Prostate gland (tissue), 2 donors: ENCODE measurements at regions not wholly inside any gene's neighbourhood (a gene's known extent, or its start where the extent isn't known, plus 50 kb on each side); places are given as distances from the start of the nearest gene placed in this dataset.

ENCODE experiments used
- DNase-seq: peaks from one replicate; pipeline ENCODE4 v3.0.0-alpha.2; 2019; ENCODE audit warnings: low spot score
- H3K27ac ChIP-seq, 2 donors: fragments of 200-600 bp; sonication (generic); 2 replicates each; pipeline ENCODE4 v1.5.1; 2017 to 2019
- H3K27me3 ChIP-seq: fragments of 200-600 bp; sonication (generic); replicated peaks from 2 replicates; pipeline ENCODE4 v1.5.1; 2019; ENCODE audit not compliant: insufficient read depth
- H3K36me3 ChIP-seq, 2 donors: fragments of 200-600 bp; sonication (generic); 1 replicate in 1 of 2; 2 replicates in 1 of 2; pipeline versions ENCODE4 v1.5.1 to v1.8.1; 2017 to 2019
- H3K4me1 ChIP-seq: fragments of 200-600 bp; sonication (generic); replicated peaks from 2 replicates; pipeline ENCODE4 v1.5.1; 2019
- H3K4me3 ChIP-seq, 2 donors: fragments of 200-600 bp; sonication (generic); 2 replicates each; pipeline ENCODE4 v1.5.1; 2017 to 2019
- H3K9me3 ChIP-seq: fragments of 200-600 bp; sonication (generic); 2 replicates; pipeline ENCODE4 v1.5.1; 2017
- POLR2A ChIP-seq: fragments of 450-650 bp; IDR thresholded peaks from one replicate; pipeline ENCODE4 v1.6.1; 2016; ENCODE audit warnings: antibody characterized with exemption, mild to moderate bottlenecking
- POLR2AphosphoS5 ChIP-seq: sonication (generic); formaldehyde crosslinking; IDR thresholded peaks from one replicate; pipeline ENCODE4 v1.6.1; 2017; ENCODE audit warnings: antibody characterized with exemption
- WGBS: methylation state at CpG from one replicate; pipeline ENCODE4 v1.1.5; 2018; 5-methylcytosine and 5-hydroxymethylcytosine counted together
- intact Hi-C: fragments of 100-400 bp; cut with DNase I; formaldehyde crosslinking; loops from one replicate; pipeline ENCODE4 v1.14.2; 2022
- TF ChIP-seq, protein P1 (sequence below), 4 experiments: fragments of 200-600 bp in 2 of 4; fragments of 450-650 bp in 2 of 4; sonication (generic) in 2 of 4; IDR thresholded peaks; 1 replicate in 3 of 4; 2 replicates in 1 of 4; pipeline ENCODE4 v1.5.1; 2016 to 2019; ENCODE audit warnings: antibody characterized with exemption in 4 of 4, mild to moderate bottlenecking in 2 of 4, moderate library complexity in 2 of 4

- no peaks in the 10 kb centered on the region for H3K4me1 ChIP-seq
- WGBS = 77% methylated on average over 7 of the region's 7 CpGs
- TF ChIP-seq POLR2AphosphoS5 (no peak), POLR2A (no peak)
- TF ChIP-seq, protein P1, sequence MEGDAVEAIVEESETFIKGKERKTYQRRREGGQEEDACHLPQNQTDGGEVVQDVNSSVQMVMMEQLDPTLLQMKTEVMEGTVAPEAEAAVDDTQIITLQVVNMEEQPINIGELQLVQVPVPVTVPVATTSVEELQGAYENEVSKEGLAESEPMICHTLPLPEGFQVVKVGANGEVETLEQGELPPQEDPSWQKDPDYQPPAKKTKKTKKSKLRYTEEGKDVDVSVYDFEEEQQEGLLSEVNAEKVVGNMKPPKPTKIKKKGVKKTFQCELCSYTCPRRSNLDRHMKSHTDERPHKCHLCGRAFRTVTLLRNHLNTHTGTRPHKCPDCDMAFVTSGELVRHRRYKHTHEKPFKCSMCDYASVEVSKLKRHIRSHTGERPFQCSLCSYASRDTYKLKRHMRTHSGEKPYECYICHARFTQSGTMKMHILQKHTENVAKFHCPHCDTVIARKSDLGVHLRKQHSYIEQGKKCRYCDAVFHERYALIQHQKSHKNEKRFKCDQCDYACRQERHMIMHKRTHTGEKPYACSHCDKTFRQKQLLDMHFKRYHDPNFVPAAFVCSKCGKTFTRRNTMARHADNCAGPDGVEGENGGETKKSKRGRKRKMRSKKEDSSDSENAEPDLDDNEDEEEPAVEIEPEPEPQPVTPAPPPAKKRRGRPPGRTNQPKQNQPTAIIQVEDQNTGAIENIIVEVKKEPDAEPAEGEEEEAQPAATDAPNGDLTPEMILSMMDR (IDR thresholded peaks at IDR 0.05) = no peak
- no peak overlapping the region for H3K4me3 ChIP-seq
- DNase-seq = no peak
- H3K9me3 ChIP-seq = no peaks in the 10 kb centered on the region
- intact Hi-C loops = loop anchor here (10.0 kb wide), 1 partner anchor 728 kb away; no protein-coding TSS in a partner anchor
- H3K27me3 ChIP-seq = no peaks in the 10 kb centered on the region
- no peak overlapping the region for H3K27ac ChIP-seq
- H3K36me3 ChIP-seq = no peaks in the 10 kb centered on the region
These were observed 810.7 kb downstream of the TBC1D22A start for GRCh38 chr22:47573141-47573540.

DNA sequence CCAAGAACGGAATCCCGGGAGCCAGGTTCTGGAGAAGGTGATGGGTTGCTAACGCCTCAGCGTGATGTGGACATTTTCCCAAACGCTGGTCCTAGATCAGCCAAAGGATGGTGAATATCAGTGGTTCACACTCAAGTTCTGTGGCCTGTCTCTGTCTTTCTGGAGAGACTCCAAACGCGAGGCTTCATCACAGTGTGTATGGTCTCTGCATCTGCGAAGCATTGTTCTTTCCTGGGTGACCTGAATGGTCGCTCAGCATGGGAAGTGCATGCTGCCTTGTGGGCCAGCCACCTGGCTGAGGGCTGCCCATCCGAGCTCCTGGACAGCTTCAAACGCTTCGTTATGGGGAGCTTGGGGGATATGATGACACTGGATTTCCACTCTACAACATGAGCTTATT lies 810.0 kb downstream of the TBC1D22A start:
- Histone ChIP-seq H3K36me3 (no peaks in the 10 kb centered on the region), H3K4me1 (no peaks in the 10 kb centered on the region), H3K4me3 (no peak overlapping the region), H3K27ac (no peak overlapping the region), H3K9me3 (no peaks in the 10 kb centered on the region), H3K27me3 (no peaks in the 10 kb centered on the region)
- no peak for DNase-seq
- no peak for TF ChIP-seq POLR2AphosphoS5
- TF ChIP-seq POLR2A = no peak
- TF ChIP-seq, protein P1 (IDR thresholded peaks at IDR 0.05) = no peak
- intact Hi-C loops = loop anchor here (10.0 kb wide), 1 partner anchor 728 kb away; no protein-coding TSS in a partner anchor
- 98% methylated on average over 12 of the region's 12 CpGs for WGBS

GRCh38 chr22:47571616-47572015 lies 809.2 kb downstream of the TBC1D22A start:
- Histone ChIP-seq H3K27ac (no peak overlapping the region), H3K9me3 (no peaks in the 10 kb centered on the region), H3K27me3 (no peaks in the 10 kb centered on the region), H3K4me3 (no peak overlapping the region), H3K36me3 (no peaks in the 10 kb centered on the region), H3K4me1 (no peaks in the 10 kb centered on the region)
- intact Hi-C loops = loop anchor here (10.0 kb wide), 1 partner anchor 727 kb away; no protein-coding TSS in a partner anchor
- WGBS = 98% methylated on average over 5 of the region's 5 CpGs
- TF ChIP-seq, protein P1 (IDR thresholded peaks at IDR 0.05) = no peak
- no peak for TF ChIP-seq POLR2A
- no peak for TF ChIP-seq POLR2AphosphoS5
- DNase-seq = no peak

DNA sequence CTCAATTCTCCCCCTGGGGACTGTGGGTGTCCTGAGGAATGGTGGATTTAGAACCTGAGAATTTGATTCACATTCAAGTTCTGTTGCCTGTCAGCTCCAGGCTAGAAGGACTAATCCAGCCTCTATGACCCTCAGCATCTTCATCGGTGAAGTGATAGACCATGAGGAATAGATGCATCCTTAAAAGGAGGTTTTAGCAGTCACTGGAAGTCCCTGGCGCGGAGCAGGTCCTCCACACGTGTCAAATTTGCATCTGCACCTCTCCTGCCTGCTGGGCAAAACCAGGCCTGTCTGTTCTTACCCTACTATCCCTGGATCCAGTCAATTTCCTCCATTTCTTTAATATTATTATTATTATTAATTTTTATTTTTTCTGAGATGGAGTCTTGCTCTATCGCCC lies 808.4 kb downstream of the TBC1D22A start:
- DNase-seq = no peak
- H3K4me3 ChIP-seq = no peak overlapping the region
- no peak for TF ChIP-seq POLR2AphosphoS5
- TF ChIP-seq, protein P1 (IDR thresholded peaks at IDR 0.05) = no peak
- TF ChIP-seq POLR2A = no peak
- WGBS = 95% methylated on average over 5 of the region's 5 CpGs
- H3K27ac ChIP-seq = no peak overlapping the region
- no peaks in the 10 kb centered on the region for H3K4me1 ChIP-seq
- no peaks in the 10 kb centered on the region for H3K36me3 ChIP-seq
- intact Hi-C loops = loop anchor here (10.0 kb wide), 1 partner anchor 726 kb away; no protein-coding TSS in a partner anchor
- no peaks in the 10 kb centered on the region for H3K27me3 ChIP-seq
- H3K9me3 ChIP-seq = no peaks in the 10 kb centered on the region

DNA sequence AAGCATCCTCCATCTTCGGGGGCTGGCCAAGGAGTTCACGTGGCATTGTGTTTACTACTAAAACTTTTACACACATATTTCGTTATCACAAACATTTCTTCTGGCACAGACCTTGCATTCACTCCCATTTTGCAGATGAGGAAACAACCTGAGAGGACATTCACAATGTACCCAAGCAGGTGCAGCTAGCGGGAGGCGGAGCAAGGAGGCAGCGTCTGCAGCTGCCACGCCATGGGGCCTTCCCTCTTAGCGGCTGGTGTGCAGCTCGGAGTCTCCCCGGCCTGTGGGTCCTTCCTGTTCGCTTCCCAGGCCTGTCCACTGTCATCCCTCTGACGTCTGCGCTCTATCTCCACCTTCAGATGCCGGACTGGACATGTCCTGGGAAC lies 807.8 kb downstream of the TBC1D22A start:
- intact Hi-C loops = loop anchor here (10.0 kb wide), 1 partner anchor 725 kb away; no protein-coding TSS in a partner anchor
- DNase-seq = no peak
- Histone ChIP-seq H3K4me1 (no peaks in the 10 kb centered on the region), H3K27me3 (no peaks in the 10 kb centered on the region), H3K4me3 (no peak overlapping the region), H3K36me3 (no peaks in the 10 kb centered on the region), H3K9me3 (no peaks in the 10 kb centered on the region), H3K27ac (no peak overlapping the region)
- WGBS = 90% methylated on average over 14 of the region's 14 CpGs
- no peak for TF ChIP-seq POLR2A
- TF ChIP-seq POLR2AphosphoS5 = no peak
- TF ChIP-seq, protein P1 (IDR thresholded peaks at IDR 0.05) = no peak
